Mesendoderm (in vitro differentiated cells): ENCODE measurements at regions not wholly inside any gene's neighbourhood (a gene's known extent, or its start where the extent isn't known, plus 50 kb on each side); places are given as distances from the start of the nearest gene placed in this dataset.

Experiments used
- DNase-seq: peaks from one replicate; pipeline ENCODE4 v3.0.0; 2013
- H2AK5ac ChIP-seq: 2 replicates; pipeline ENCODE4 v1.6.1; 2013; ENCODE audit warnings: low read length, inconsistent platforms
- H2BK120ac ChIP-seq: 2 replicates; pipeline ENCODE4 v1.6.1; 2013; ENCODE audit warnings: low read depth, mild to moderate bottlenecking, low read length, moderate library complexity, mixed read lengths
- H2BK15ac ChIP-seq: replicated peaks from 2 replicates; pipeline ENCODE4 v1.6.1; 2013; ENCODE audit warnings: low read depth, mild to moderate bottlenecking, moderate library complexity
- H2BK5ac ChIP-seq: 2 replicates; pipeline ENCODE4 v1.6.1; 2013; ENCODE audit warnings: low read length, inconsistent platforms
- H3K18ac ChIP-seq: 2 replicates; pipeline ENCODE4 v1.6.1; 2013; ENCODE audit warnings: mild to moderate bottlenecking, low read length, mixed read lengths
- H3K23ac ChIP-seq: one replicate; pipeline ENCODE4 v1.6.1; 2013; ENCODE audit warnings: low read length
- H3K27ac ChIP-seq: 2 replicates; pipeline ENCODE4 v1.5.1; 2013; ENCODE audit warnings: low read depth, mild to moderate bottlenecking, inconsistent platforms, low read length, moderate library complexity
- H3K27me3 ChIP-seq: 2 replicates; pipeline ENCODE4 v1.6.1; 2013; ENCODE audit warnings: low read length, control low read depth, mild to moderate bottlenecking, inconsistent platforms; ENCODE audit not compliant: insufficient read depth, poor library complexity
- H3K36me3 ChIP-seq: 2 replicates; pipeline ENCODE4 v1.6.1; 2013; ENCODE audit warnings: low read length, inconsistent platforms; ENCODE audit not compliant: control insufficient read depth, insufficient read depth
- H3K4ac ChIP-seq: one replicate; pipeline ENCODE4 v1.6.1; 2013; ENCODE audit warnings: low read depth, mild to moderate bottlenecking, low read length, moderate library complexity
- H3K4me1 ChIP-seq: 2 replicates; pipeline ENCODE4 v1.6.1; 2013; ENCODE audit warnings: low read depth, low read length, inconsistent platforms; ENCODE audit not compliant: control insufficient read depth
- H3K4me2 ChIP-seq: 2 replicates; pipeline ENCODE4 v1.6.1; 2013; ENCODE audit warnings: low read length
- H3K4me3 ChIP-seq: 2 replicates; pipeline ENCODE4 v1.5.1; 2013; ENCODE audit warnings: mild to moderate bottlenecking, low read length
- H3K56ac ChIP-seq: one replicate; pipeline ENCODE4 v1.6.1; 2013; ENCODE audit warnings: low read length
- H3K79me1 ChIP-seq: 2 replicates; pipeline ENCODE4 v1.6.1; 2013; ENCODE audit warnings: low read length, inconsistent platforms
- H3K79me2 ChIP-seq: 2 replicates; pipeline ENCODE4 v1.6.1; 2013; ENCODE audit warnings: mild to moderate bottlenecking, low read length; ENCODE audit not compliant: control insufficient read depth, insufficient read depth
- H3K9ac ChIP-seq: 2 replicates; pipeline ENCODE4 v1.6.1; 2013; ENCODE audit warnings: low read length, inconsistent platforms
- H4K5ac ChIP-seq: one replicate; pipeline ENCODE4 v1.6.1; 2013; ENCODE audit warnings: low read length
- H4K8ac ChIP-seq: one replicate; pipeline ENCODE4 v1.6.1; 2013; ENCODE audit warnings: low read depth, mild to moderate bottlenecking, control low read depth, low read length, moderate library complexity
- whole genome bisulfite sequencing: extraction: QIAGEN DNeasy Blood & Tissue Kit; methylation state at CpG from one replicate; pipeline ENCODE4 v1.1.7; 2013; ENCODE audit warnings: low lambda C conversion rate, missing lambda C conversion rate; ENCODE audit not compliant: insufficient coverage; ENCODE audit errors: extremely low coverage; 5-methylcytosine and 5-hydroxymethylcytosine counted together

GRCh38 chr2:14923820-14924580 is 291.5 kb downstream of the LRATD1 start:
- Histone ChIP-seq H3K18ac (no peak overlapping the region), H3K23ac (no peak overlapping the region), H3K4me2 (no peak overlapping the region), H2BK15ac (no peak overlapping the region), H3K36me3 (no peaks in the 10 kb centered on the region), H3K4ac (no peak overlapping the region), H2AK5ac (no peak overlapping the region), H3K4me3 (no peak overlapping the region), H2BK5ac (no peak overlapping the region), H3K79me2 (no peaks in the 10 kb centered on the region), H2BK120ac (no peak overlapping the region), H4K5ac (no peak overlapping the region), H3K27ac (no peak overlapping the region), H3K9ac (no peak overlapping the region), H4K8ac (no peak overlapping the region), H3K4me1 (no peaks in the 10 kb centered on the region), H3K79me1 (no peaks in the 10 kb centered on the region), H3K27me3 (no peaks in the 10 kb centered on the region), H3K56ac (no peak overlapping the region)
- no peak for DNase-seq
- no CpG with 5 or more reads among the region's 6 CpGs for whole genome bisulfite sequencing

DNA sequence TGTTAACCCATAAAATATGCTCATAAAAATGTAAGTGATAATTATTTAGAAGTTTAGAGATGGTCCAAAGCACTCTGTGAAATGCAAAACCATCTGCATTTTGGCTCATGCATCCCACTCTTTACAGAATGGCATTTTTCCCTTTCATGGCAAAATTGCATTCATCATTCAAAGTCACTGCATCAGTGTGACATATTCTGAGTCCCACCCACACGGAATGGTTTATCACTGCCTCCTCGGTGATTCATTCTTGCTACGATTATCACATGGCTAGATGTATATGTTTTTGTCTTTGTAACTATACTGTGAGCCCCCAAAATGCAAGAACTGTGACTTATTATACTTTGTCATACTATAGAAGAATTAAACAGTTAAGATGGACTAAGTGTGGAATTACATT is 293.0 kb downstream of the LRATD1 start:
- H3K4me3 ChIP-seq: no peak overlapping the region
- no peak overlapping the region for H2BK15ac ChIP-seq
- H4K5ac ChIP-seq: no peak overlapping the region
- H3K27me3 ChIP-seq: no peaks in the 10 kb centered on the region
- H3K79me1 ChIP-seq: no peaks in the 10 kb centered on the region
- no peaks in the 10 kb centered on the region for H3K36me3 ChIP-seq
- no peak overlapping the region for H3K4me2 ChIP-seq
- H3K56ac ChIP-seq: no peak overlapping the region
- no peak overlapping the region for H3K23ac ChIP-seq
- H3K4ac ChIP-seq: no peak overlapping the region
- H3K4me1 ChIP-seq: no peaks in the 10 kb centered on the region
- H2AK5ac ChIP-seq: no peak overlapping the region
- no peak overlapping the region for H3K9ac ChIP-seq
- no peak overlapping the region for H2BK120ac ChIP-seq
- no peak overlapping the region for H4K8ac ChIP-seq
- no peak overlapping the region for H2BK5ac ChIP-seq
- H3K18ac ChIP-seq: no peak overlapping the region
- no peak overlapping the region for H3K27ac ChIP-seq
- H3K79me2 ChIP-seq: no peaks in the 10 kb centered on the region
- WGBS: no CpG with 5 or more reads among the region's 3 CpGs
- no peak for DNase-seq

DNA sequence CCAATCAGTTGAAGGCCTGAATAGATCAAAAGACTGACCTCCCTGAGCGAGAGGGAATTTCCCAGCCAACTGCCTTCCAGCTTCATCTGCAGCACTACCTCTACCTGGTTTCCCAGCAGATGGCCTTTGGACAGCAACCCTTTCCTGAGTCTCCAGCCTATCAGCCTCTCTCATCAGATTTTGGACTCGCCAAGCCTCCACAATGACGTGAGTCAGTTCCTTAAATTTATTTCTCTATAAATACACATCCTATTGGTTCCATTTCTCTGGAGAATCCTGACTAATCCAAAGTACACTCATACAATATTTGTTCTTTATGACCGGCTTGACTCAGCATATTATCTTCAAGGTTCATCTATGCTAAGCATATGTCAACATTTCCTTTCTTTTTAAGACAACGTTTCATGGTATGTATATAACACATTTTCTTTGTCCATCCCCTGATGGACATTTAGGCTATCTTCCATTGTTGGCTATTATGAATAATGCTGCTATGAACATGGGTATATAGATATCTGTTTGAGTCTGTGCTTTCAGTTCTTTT is 294.6 kb downstream of the LRATD1 start:
- no peak overlapping the region for H2BK15ac ChIP-seq
- no peak overlapping the region for H3K4ac ChIP-seq
- no peak overlapping the region for H3K9ac ChIP-seq
- no peaks in the 10 kb centered on the region for H3K36me3 ChIP-seq
- H3K4me3 ChIP-seq: no peak overlapping the region
- H3K27ac ChIP-seq: no peak overlapping the region
- no peaks in the 10 kb centered on the region for H3K79me1 ChIP-seq
- H3K4me1 ChIP-seq: no peaks in the 10 kb centered on the region
- no peaks in the 10 kb centered on the region for H3K27me3 ChIP-seq
- H3K18ac ChIP-seq: no peak overlapping the region
- no peak overlapping the region for H2BK5ac ChIP-seq
- no peak overlapping the region for H4K8ac ChIP-seq
- WGBS: no CpG with 5 or more reads among the region's 5 CpGs
- H4K5ac ChIP-seq: no peak overlapping the region
- no peak for DNase-seq
- H3K4me2 ChIP-seq: no peak overlapping the region
- no peaks in the 10 kb centered on the region for H3K79me2 ChIP-seq
- no peak overlapping the region for H3K56ac ChIP-seq
- no peak overlapping the region for H2AK5ac ChIP-seq
- H3K23ac ChIP-seq: no peak overlapping the region
- no peak overlapping the region for H2BK120ac ChIP-seq

GRCh38 chr2:14928056-14928455 is 295.5 kb downstream of the LRATD1 start:
- no peak overlapping the region for H3K4me2 ChIP-seq
- H2BK5ac ChIP-seq: no peak overlapping the region
- H3K4ac ChIP-seq: no peak overlapping the region
- no CpG with 5 or more reads among the region's 1 CpG for WGBS
- H3K18ac ChIP-seq: no peak overlapping the region
- no peak overlapping the region for H4K5ac ChIP-seq
- no peak overlapping the region for H2BK120ac ChIP-seq
- H3K9ac ChIP-seq: no peak overlapping the region
- H3K27me3 ChIP-seq: no peaks in the 10 kb centered on the region
- no peaks in the 10 kb centered on the region for H3K79me1 ChIP-seq
- H3K27ac ChIP-seq: no peak overlapping the region
- H3K56ac ChIP-seq: no peak overlapping the region
- H2BK15ac ChIP-seq: no peak overlapping the region
- H3K79me2 ChIP-seq: no peaks in the 10 kb centered on the region
- H4K8ac ChIP-seq: no peak overlapping the region
- no peak overlapping the region for H3K23ac ChIP-seq
- H3K4me1 ChIP-seq: no peaks in the 10 kb centered on the region
- no peak overlapping the region for H3K4me3 ChIP-seq
- H3K36me3 ChIP-seq: no peaks in the 10 kb centered on the region
- no peak overlapping the region for H2AK5ac ChIP-seq
- DNase-seq: peak; percentile 33

DNA sequence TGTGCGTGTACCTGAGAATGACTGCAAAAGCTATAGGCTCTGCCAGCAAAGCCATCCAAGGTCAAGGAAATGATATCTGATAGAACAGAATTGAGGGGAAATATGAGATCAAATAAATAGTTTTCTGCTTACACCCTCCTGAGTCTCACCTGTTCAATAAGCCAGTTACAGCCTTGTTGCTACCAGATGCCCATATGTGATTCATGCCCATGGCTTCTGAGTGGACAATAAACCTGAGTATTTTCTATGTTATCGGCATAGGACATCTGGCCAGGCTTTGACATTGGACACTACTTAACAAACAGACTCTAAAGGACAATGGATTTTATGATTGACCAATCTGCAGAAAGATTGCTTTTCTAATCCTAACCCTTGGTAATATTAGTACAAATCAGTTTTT is 297.9 kb downstream of the LRATD1 start:
- Histone ChIP-seq H3K4me2 (no peak overlapping the region), H3K27me3 (no peaks in the 10 kb centered on the region), H3K36me3 (no peaks in the 10 kb centered on the region), H3K27ac (no peak overlapping the region), H4K5ac (no peak overlapping the region), H3K4ac (no peak overlapping the region), H3K79me2 (no peaks in the 10 kb centered on the region), H3K23ac (no peak overlapping the region), H2BK15ac (no peak overlapping the region), H3K4me1 (no peaks in the 10 kb centered on the region), H3K79me1 (no peaks in the 10 kb centered on the region), H3K18ac (no peak overlapping the region), H2BK120ac (peak overlapping the region; percentile 36), H3K9ac (no peak overlapping the region), H3K4me3 (no peak overlapping the region), H3K56ac (no peak overlapping the region), H2BK5ac (no peak overlapping the region), H4K8ac (no peak overlapping the region), H2AK5ac (no peak overlapping the region)
- no CpG with 5 or more reads among the region's 2 CpGs for WGBS
- DNase-seq: no peak

- H3K4me1 ChIP-seq: no peaks in the 10 kb centered on the region
- H4K8ac ChIP-seq: no peak overlapping the region
- no peak overlapping the region for H3K4me3 ChIP-seq
- H3K9ac ChIP-seq: no peak overlapping the region
- H3K56ac ChIP-seq: no peak overlapping the region
- no peaks in the 10 kb centered on the region for H3K79me1 ChIP-seq
- no peaks in the 10 kb centered on the region for H3K79me2 ChIP-seq
- no peaks in the 10 kb centered on the region for H3K36me3 ChIP-seq
- no peak overlapping the region for H3K4ac ChIP-seq
- no peaks in the 10 kb centered on the region for H3K27me3 ChIP-seq
- no peak overlapping the region for H2BK120ac ChIP-seq
- no peak overlapping the region for H2BK5ac ChIP-seq
- no peak overlapping the region for H3K4me2 ChIP-seq
- no peak overlapping the region for H2AK5ac ChIP-seq
- no peak for DNase-seq
- H3K27ac ChIP-seq: no peak overlapping the region
- H4K5ac ChIP-seq: no peak overlapping the region
- H3K23ac ChIP-seq: no peak overlapping the region
- no peak overlapping the region for H2BK15ac ChIP-seq
- H3K18ac ChIP-seq: no peak overlapping the region
Measured at GRCh38 chr2:14932285-14932684, 299.8 kb downstream of the LRATD1 start.
